ENCODE measurements at regions not wholly inside any gene's neighbourhood (a gene's known extent, or its start where the extent isn't known, plus 50 kb on each side); places are given as distances from the start of the nearest gene placed in this dataset.

GRCh38 chr15:35195031-35195430 lies 109.9 kb upstream of the NANOGP8 start:
- TF ChIP-seq, protein P1, sequence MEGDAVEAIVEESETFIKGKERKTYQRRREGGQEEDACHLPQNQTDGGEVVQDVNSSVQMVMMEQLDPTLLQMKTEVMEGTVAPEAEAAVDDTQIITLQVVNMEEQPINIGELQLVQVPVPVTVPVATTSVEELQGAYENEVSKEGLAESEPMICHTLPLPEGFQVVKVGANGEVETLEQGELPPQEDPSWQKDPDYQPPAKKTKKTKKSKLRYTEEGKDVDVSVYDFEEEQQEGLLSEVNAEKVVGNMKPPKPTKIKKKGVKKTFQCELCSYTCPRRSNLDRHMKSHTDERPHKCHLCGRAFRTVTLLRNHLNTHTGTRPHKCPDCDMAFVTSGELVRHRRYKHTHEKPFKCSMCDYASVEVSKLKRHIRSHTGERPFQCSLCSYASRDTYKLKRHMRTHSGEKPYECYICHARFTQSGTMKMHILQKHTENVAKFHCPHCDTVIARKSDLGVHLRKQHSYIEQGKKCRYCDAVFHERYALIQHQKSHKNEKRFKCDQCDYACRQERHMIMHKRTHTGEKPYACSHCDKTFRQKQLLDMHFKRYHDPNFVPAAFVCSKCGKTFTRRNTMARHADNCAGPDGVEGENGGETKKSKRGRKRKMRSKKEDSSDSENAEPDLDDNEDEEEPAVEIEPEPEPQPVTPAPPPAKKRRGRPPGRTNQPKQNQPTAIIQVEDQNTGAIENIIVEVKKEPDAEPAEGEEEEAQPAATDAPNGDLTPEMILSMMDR (IDR thresholded peaks at IDR 0.05): no peak
- no peak for TF ChIP-seq POLR2A (IDR thresholded peaks at IDR 0.05)

All from prostate gland (tissue), 2 donors.